Stimulated activated CD8-positive, alpha-beta memory T cell treated with anti-CD3 and anti-CD28 coated beads, Interleukin-2, amount 100 ng/mL, for 1 hour (primary cell): ENCODE measurements at regions not wholly inside any gene's neighbourhood (a gene's known extent, or its start where the extent isn't known, plus 50 kb on each side); places are given as distances from the start of the nearest gene placed in this dataset.
"Not testable (repeated sequence)": the region's sequence is repeated elsewhere in the genome, so short reads cannot be mapped to it uniquely, and the experiment has no call there.

Experiments used
- DNase-seq, 2 donors: peaks; one replicate each; pipeline ENCODE4 v3.0.0-alpha.2; 2020; ENCODE audit warnings: low read depth in 2 of 2

DNA sequence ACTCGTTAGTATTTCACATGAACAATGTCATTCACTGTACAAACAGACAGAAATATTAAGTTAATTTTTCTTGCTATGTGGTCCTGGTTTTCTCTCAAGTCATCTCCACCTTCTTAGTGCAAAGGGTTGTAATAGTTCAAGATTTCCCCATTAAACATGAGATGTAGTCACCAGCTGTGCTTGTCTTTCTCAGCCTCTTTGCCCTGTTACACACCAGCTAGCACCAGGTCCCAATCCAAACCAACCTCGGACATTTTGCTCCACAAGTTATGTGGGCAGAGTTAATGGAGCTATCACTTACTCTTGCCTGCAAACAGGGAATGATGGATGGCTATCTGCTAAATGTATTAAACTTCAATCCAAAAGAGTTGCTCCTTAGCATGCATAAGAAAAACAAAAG, 328.1 kb downstream of the TLE1 start:
- no peak for DNase-seq

DNA sequence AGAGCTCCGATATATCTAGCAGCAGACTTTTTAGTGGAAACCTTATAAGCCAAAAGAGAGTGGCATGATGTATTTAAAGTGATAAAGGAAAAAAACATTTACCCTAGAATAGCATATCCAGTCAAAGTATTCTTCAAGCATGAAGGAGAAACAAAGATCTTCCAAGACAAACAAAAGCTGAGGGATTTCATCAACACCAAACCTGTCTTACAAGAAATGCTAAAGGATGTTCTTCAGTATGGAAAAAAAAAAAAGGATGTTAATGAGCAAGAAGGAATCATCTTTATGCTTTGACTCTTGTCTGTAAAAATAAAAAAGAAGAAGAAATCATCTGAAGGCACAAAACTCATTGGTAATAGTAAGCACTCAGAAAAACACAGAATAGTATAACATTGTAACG, 338.2 kb downstream of the TLE1 start:
- no peak for DNase-seq

DNA sequence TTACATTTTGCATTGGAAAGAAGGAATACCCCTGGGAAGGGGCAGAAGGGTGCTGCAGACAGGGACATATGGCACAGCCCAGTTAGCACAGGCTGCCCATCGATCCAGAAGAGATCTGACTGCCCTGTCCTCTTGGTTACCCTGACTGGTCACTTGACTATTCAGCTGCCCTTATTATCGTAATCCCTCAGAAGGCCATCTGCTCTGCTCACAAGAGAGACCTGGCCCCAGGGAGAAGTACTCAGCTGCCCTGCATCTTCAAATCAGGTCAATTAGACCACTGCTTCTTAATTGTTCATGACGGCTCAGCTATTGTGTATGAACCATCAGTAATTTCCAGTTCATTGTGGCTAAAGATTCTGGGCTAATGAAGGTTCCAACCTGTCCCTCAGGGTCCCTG, 345.0 kb downstream of the TLE1 start:
- DNase-seq, result no peak

DNA sequence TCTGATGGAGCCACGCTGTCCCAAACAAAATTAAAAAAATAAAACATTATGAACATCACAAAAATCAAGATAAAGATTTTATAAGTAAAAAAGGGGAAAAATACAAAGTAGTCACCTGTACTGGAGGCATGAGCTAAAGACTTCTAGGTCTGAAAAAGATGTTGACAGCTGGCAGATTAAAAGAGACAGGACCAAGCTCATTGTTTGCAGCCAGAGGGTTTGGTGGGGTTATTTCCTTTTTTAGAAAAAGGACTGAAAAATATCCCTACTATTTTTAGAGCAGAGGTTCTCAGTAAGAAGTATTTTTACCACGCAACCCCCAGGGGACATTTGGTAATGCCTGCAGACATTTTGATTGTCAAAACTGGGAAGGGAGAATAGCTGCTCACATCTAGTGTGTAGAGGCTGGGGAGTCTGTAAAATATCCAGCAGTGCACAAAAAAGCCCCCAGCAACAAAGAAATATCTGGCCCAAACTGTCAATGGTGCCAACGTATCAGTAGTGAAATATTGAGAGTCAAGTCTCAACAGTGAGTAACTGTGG, 353.4 kb downstream of the TLE1 start:
- no peak for DNase-seq

DNA sequence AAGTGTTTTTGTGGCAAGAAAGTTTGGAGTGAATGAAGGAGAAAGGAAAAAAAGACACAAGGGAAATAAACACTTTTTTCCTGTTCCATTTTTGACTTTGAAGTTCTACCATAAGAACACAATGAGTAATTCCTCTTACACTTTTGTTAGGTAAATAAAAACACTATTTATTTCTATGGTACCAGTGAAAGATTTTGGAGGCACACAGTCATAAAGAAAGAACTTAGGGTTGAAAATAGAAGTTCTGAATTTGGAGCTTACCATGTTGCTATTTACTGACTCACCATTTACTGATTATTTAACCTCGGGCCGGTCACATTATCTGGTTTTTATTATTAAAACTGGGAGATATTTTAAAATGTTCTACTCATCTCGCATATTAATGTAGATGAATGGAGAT, 367.8 kb downstream of the TLE1 start:
- DNase-seq, result no peak

DNA sequence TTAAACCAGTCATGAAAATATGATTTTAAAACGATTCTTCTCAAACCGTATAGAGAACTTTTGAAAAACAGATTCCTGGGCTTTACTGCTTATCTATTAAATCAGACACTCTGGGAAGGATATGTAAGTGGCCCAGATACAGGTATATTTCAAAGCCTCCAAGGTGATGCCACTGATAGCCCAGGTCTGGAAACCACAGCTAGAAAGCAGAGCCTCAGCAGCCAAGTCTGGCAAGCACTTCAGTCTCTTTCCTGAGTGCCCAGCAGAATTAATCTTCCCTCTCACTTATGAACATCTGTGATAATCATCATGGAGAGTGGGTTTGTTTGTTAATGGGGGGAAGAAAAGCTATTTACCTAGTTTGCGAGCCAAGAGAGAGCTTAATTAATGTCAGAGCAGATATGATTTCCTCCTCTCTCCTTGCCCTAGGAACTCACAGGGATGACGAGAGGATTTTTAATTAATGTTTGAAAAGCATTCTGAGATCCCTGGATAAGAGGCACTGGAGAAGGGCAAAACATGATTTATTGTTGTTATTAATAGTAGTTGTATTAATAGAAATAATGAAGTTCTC, 368.4 kb downstream of the TLE1 start:
- DNase-seq, result no peak

DNA sequence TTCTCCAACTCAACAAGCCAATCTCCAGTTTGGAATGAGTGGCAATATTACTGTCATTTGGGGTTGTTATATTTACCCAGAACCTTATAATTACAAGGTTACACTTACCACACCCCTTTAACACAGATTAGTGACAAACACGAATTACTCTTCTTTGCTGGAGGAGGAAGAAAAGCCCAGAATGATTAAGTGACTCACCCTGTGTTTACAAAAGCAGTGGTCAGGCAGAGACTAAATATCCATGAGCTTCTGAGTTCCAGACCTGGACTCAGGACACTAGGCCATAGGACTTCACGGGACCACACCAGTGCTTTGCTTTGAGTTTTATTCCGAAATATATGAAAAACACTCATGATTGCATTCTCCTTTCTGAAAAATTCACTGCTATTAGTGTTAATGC, 370.8 kb downstream of the TLE1 start:
- DNase-seq, result no peak

DNA sequence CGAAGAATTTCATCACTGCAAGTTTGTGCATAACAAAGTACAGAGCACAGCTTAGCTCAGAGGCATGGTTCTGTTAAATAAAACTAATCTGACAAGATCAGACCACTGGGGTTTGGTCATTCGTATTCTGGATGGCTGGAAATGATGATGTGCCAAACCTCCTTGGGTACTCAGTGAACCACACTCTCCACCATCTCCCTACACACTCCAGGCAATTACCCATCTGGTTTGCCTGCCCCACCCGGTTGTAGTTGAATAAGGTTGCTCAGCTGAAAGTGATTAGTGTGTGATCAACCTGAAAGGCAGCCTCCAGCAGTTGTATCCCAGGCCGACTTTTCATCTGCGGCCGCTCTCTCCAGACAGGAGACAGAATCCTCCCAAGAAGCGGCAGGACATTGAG, 371.4 kb downstream of the TLE1 start:
- DNase-seq, result no peak

DNA sequence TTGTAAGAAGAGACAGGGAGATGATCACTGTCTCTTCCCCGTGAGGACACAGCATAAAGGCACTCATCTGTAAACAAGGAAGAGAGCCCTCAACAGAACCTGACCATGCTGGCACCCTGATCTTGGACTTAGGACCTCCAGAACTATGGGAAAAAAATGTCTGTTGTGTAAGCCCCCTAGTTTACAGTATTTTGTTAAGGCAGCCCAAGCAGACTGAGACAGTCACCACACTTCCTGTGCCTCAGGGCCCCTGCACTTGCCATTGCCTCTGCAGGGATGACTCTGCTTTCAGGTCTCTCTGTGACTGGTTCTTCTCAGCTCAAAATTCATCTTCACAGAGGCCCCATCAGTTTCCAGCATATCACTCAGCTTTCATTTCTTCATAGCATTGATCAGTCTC, 372.1 kb downstream of the TLE1 start:
- no peak for DNase-seq

DNA sequence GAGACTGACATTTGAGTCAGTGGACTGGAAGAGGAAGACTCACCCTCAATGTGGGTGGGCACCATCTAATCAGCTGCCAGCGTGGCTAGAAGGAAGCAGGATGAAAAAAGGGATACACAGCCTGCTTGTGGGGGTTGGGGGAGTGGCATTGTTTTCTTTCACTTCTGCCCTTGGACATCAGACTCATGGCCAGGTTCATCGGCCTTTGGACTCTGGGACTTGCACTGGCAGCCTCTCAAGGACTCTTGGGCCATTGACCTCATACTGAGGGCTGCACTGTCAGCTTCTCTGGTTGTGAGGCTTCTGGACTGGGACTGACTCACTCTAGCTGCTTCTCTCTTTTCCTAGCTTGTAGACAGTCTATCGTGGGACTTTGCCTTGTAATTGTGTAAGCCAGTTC, 374.9 kb downstream of the TLE1 start:
- DNase-seq, result no peak

DNA sequence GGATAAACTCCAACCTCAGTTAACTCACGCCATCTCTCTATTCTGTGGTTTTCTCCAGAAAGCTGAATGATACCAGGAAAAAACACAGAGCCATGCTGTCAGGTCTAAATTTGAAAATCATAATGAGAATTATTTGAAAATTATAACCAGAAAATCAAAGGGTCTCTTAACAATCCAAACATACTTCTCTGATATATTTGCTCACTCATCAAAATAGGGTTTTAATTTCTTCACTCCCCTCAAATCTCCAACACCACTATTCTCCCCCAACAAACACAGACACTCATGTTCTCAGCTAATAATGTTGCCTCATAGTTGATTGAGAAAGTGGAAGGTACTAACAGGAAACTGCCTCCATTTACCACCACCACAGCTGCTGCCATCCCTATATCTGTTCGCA, 375.5 kb downstream of the TLE1 start:
- DNase-seq, result no peak

DNA sequence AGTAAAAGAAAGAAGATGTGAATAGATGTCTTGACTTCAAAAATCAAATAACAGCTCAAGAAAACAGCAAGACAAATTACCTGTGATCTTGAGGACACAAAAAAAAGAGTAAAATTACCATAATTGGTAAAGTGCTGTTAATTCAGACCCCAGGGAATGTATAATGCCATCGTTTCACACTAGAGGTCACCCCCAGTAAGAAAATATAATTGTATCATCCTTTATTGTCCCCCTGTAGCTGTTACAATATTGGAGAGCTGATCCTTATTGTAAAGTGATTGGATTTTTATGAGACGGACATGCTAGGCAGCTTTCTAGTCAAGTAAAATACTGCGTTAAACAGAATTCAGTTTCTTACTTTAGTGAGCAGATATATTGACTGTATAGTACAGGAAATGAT, 377.0 kb downstream of the TLE1 start:
- DNase-seq, result no peak

DNA sequence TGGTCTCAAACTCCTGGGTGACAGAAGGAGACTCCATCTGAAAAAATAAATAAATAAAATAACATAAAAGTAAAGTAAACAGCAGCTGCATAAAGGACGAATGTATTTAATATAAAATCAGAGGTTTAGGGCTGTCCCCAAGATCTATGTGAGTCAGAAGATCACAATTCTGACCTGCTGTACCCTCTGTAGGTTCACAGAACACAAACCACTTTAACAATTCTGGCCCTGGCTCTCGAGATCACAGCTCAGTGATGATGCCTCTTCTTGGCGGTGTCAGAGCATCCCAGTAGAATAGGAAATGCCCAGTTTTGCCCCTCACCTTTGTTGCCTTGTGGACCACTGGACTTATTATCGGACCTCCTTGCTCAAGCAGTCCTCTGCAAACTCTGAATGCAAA, 380.9 kb downstream of the TLE1 start:
- DNase-seq, result no peak

DNA sequence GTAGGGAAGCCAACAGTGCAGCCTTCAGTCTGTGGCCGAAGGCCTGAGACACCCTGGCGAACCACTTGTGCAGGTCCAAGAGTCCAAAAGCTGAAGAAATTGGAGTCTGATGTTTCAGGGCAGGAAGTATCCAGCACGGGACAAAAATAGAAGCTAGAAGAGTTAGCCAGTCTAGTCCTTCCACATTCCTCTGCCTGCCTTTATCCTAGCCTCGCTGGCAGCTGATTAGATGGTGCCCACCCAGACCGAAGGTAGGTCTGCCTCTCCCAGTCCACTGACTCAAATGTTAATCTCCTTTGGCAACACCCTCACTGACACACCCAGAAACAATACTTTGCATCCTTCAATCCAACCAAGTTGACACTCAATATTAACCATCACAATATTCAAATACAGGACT, 381.6 kb downstream of the TLE1 start:
- not testable (repeated sequence) for DNase-seq

DNA sequence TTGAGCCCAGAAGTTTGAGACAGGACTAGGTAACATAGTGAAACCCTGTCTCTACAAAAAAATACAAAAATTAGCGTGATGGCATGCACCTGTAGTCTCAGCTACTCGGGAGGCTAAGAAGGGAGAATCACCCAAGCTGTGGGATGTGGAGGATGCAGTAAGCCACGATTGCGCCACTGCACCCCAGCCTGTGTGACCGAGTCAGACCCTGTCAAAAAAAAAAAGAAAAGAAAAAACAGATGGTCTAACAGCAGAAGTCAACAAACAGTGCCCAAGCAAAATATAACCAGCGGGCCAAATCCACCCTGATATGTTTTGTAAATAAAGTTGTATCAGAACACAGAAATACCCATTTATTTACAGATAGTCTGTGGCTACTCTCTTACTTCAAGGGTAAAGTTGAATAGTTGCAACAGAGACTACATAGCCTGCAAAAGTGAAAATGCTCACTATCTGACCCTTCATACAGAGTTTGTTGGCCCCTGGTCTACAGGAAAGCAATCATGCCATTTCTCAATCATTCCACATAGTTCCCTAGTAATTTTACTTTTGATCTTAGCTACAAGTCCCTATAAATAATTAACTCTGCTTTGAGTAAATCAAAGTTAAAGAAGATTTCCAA, 383.7 kb downstream of the TLE1 start:
- no peak for DNase-seq

DNA sequence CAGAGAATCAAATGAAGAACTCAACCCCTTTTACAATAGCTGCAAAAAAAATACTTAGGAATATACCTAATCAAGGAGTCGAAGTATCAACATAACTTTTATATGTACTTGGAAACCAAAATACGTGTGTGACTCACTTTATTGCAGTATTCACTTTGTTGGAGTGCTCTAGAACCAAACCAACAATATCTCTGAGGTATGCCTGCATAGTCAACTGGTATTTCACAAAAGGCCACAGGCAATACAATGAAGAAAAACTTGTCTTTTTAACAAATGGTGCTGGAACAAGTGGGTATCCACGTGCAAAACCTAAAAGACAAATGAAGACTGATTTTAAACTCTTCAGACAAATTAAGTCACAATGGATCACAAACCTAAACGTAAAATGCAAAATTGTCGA, 385.7 kb downstream of the TLE1 start:
- no peak for DNase-seq

DNA sequence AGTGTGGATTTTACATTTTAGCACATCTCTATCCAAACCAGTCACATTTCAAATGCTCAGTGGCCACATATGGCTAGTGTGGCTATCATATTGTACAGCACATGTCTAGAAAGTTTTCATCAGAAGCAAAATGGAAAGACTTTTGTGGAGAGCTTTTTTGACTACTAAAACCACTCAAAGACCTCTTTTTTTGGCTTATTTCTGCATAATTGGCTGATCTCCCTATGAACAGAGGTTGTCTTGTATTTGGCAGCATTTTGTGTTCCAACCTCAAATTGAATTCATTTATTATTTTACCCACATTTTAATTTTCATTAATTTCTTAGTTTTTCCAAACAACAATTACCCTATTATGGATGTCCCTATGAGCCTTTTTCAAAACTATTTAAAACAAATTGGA, 395.7 kb downstream of the TLE1 start:
- no peak for DNase-seq

DNA sequence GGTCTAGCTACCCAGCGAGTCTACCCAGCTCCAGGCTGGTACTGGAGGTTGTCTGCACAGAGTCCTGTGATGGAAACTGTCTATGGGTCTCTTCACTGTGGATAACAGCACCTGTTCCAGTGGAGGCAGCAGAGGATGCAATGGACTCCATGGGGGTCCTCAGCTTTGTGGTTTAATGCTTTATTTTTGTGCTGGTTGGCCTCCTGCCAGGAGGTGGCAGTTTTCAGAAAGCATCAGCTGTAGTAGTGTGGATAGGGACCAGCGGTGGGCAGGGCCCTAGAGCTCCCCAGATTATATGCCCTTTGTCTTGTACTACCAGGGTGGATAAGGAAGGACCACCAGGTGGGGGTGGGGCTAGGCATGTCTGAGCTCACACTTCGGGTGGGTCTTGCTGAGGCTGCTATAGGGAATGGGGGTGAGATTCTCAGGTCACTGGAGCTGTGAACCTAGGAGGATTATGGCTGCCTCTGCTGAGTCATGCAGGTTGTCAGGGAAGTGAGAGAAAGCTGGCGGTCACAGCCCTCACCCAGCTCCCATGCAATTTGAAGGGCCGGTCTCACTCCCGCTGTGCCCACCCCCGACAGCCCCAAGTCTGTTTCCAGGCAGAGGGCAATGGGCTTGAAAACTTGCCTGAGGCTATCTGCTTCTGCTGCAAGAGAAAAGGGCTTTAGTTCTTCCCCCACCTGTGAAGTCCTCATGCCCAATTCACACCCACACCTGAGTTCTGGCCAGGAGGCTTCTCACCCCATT, 397.1 kb downstream of the TLE1 start:
- DNase-seq, result no peak

DNA sequence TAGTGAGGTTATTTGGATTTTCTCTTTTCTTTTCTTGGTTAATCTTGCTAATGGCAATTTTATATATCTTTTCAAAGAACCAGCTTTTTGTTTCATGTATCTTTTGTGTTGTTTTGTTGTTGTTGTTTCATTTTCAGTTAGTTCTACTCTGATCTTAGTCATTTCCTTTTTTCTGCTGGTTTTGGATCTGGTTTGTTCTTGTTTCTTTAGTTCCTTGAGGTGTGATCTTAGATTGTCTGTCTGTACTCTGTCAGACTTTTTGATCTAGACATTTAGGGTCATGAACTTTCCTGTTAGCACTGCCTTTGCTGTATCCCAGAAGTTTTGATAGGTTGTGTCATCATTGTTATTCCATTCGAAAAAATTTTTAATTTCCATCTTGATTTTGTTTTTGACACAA, 399.7 kb downstream of the TLE1 start:
- no peak for DNase-seq

DNA sequence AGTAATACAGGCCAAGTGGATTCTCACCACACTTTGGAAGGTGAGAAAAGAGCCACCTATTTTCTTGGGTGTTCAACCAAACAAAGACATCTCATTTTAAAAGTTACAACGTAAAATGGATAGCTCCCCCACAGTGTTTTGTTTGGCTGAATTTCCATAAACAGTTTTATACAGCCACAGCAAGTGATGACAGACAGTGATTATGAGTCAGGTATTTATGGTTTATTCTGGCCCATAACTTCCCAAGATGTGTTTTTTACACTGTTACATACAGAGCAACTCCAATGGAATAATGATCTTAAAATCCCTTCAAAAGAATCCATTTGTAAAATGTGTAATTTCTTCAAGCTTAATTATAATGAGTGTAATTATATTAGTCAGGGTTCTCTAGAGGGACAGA, 421.3 kb downstream of the TLE1 start:
- DNase-seq, result no peak

DNA sequence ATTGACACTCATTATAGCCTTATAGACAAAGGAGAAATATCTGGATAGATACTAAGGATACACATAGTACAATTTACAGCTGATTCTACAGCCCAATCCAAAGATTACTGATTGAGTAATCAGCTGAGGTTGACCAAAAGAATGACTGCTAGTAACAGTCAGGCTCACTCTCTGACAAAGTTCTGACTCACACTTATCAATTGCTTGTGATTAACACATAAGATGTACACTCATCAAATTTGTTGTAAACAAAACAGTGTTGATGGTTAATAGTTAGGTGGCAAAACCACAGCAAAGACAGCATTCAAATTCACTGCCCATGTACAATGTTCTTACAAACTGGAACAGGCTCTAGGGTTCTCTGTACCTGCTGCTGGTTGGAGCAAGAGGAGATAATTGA, 422.7 kb downstream of the TLE1 start:
- no peak for DNase-seq

DNA sequence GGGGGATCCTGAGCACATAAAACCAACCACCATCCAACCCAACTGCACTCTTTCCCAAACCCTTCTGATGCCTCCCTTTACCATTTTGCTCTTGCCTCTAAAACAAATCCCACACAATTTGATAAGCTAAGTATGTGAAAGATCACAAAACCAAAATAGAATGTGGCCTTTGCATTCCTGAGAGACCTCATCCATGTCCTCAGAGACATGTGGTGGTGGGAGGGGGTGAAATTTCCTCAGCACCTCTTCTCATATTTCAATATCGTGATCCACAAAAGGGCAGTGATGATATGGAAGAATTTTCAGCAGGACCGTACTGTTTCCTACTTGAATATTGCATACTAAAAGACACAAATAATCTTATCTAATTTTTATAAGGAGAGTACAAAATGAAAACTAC, 423.3 kb downstream of the TLE1 start:
- no peak for DNase-seq

DNA sequence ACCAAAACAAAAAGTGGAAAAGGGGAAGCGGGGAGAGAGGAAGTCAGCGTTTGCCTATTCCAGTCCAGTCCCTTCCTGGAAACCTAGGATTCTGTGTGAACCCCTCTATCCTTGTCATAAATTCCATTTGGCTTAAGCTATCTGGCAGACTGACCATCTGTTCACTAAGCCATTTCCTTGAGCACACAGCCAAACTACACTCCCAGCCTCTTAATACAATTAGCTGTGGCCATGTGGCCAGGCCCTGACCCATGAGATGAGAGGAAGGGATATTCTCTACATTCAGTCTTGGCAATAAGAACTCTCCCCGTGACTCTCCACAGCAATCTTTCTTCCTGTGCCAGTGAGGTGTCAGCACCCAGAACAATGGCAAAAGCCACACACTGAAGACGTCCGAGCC, 424.8 kb downstream of the TLE1 start:
- no peak for DNase-seq
